DND-41 (cell line): ENCODE measurements at regions not wholly inside any gene's neighbourhood (a gene's known extent, or its start where the extent isn't known, plus 50 kb on each side); places are given as distances from the start of the nearest gene placed in this dataset.

ENCODE experiments used
- CTCF ChIP-seq: IDR thresholded peaks from 2 replicates; pipeline ENCODE4 v1.5.1; 2012; ENCODE audit warnings: borderline replicate concordance, low read length, moderate library complexity, mild to moderate bottlenecking; ENCODE audit not compliant: poor library complexity, severe bottlenecking; ENCODE audit errors: extremely low read depth
- EZH2 ChIP-seq: IDR thresholded peaks from 3 replicates; pipeline ENCODE4 v1.6.1; 2012; ENCODE audit warnings: borderline replicate concordance, low read depth, mild to moderate bottlenecking, moderate library complexity, low read length, inconsistent platforms; ENCODE audit not compliant: severe bottlenecking

- no peak for TF ChIP-seq CTCF
- no peak for TF ChIP-seq EZH2
These were observed 455.6 kb downstream of the BRD1 start for GRCh38 chr22:49372111-49372529.
